ENCODE measurements at regions not wholly inside any gene's neighbourhood (a gene's known extent, or its start where the extent isn't known, plus 50 kb on each side); places are given as distances from the start of the nearest gene placed in this dataset.

DNA sequence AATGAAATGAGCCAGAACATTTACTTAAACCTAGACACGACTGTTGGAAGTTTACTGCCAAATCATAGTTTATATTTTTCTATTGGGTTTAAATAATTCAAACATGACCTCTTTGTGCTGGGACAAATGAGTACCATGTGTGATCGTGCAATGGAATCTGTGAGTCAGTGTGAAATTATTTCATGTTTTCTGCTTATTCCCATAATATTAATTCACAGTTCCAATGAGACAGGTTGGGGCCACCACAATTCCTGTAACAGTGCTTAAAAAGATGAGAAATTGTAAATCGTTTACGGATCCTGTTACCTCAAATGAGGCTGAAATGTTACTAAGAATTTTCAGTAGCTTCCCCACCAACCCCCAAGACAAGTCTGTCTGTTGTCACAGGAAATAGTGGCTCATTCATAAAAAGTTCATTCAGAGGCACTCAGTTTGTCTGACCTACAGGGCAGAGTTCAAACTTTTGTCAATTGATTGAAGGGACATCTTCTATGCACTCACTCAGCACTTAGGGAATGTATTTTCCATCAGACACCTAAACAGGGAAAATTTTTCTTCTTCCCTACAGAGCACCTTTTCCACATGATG lies 563.9 kb upstream of the ADAMTS16 start:
- DNase-seq (no peak), ATAC-seq (ENCODE audit: low FRiP score in 2 of 2) (peak in 1 of 2 donors; percentile 45)
- 53 to 60% methylated on average over 4 of the region's 4 CpGs for WGBS, 2 donors
- no peaks in the 10 kb centered on the region for H3K27me3 ChIP-seq
- H3K9me3 ChIP-seq: no peaks in the 10 kb centered on the region
- TF ChIP-seq, protein P1, sequence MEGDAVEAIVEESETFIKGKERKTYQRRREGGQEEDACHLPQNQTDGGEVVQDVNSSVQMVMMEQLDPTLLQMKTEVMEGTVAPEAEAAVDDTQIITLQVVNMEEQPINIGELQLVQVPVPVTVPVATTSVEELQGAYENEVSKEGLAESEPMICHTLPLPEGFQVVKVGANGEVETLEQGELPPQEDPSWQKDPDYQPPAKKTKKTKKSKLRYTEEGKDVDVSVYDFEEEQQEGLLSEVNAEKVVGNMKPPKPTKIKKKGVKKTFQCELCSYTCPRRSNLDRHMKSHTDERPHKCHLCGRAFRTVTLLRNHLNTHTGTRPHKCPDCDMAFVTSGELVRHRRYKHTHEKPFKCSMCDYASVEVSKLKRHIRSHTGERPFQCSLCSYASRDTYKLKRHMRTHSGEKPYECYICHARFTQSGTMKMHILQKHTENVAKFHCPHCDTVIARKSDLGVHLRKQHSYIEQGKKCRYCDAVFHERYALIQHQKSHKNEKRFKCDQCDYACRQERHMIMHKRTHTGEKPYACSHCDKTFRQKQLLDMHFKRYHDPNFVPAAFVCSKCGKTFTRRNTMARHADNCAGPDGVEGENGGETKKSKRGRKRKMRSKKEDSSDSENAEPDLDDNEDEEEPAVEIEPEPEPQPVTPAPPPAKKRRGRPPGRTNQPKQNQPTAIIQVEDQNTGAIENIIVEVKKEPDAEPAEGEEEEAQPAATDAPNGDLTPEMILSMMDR (IDR thresholded peaks at IDR 0.05): no peak
- no peak for TF ChIP-seq POLR2A (IDR thresholded peaks at IDR 0.05)
- no peak for TF ChIP-seq EP300 (IDR thresholded peaks at IDR 0.05)
- no peak overlapping the region for H3K4me3 ChIP-seq
- H3K36me3 ChIP-seq: no peaks in the 10 kb centered on the region
- H3K4me1 ChIP-seq: no peaks in the 10 kb centered on the region
- H3K27ac ChIP-seq: no peak overlapping the region

DNA sequence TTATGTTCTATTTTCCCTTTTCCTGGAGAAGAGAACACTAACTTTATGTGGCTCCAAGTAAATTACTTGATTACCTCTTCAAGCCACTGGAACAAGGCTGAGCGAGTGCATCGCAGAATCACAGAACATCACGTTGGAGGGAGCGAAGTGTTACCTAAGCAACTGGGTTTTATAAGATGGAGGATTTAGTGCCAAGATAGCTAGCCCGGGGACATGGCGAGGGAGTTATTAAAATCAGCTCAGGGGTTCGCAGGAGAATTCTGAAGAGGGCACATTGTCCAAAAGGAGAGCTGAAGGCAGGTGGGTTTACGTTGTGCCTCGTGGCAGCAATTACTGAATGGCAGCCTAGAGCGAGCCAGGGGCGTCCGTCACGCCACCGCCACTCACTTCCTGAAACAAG lies 563.2 kb upstream of the ADAMTS16 start:
- ATAC-seq (ENCODE audit: low FRiP score in 2 of 2) (no peak), DNase-seq (peak in 1 of 2 donors; percentile 29)
- no peak overlapping the region for H3K27ac ChIP-seq
- TF ChIP-seq EP300 (IDR thresholded peaks at IDR 0.05) (no peak), POLR2AphosphoS5 (IDR thresholded peaks at IDR 0.05) (no peak)
- H3K4me3 ChIP-seq: no peak overlapping the region
- no peaks in the 10 kb centered on the region for H3K36me3 ChIP-seq
- no peaks in the 10 kb centered on the region for H3K4me1 ChIP-seq
- no peaks in the 10 kb centered on the region for H3K9me3 ChIP-seq
- H3K27me3 ChIP-seq: no peaks in the 10 kb centered on the region
- WGBS, 2 donors: 71% methylated on average over 14 of the region's 14 CpGs

DNA sequence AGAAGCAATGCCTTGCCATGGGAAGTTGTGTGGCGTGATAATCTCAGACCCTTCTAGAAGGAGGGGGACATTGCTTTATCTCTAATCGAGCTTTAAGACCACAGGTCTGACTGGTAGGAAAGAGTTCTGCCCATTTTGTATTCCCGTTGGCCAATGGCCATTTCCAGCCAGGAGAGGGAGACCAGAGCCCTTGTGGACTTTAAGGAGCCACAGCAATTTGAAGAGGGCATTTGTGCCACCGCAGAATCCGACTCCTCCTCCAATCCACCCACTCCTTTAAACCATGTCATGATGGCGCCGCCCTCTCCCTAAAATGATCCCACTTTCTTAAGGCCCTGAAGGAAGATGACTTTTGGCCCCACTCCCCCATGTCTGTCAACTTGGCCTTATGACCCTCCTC lies 560.5 kb upstream of the ADAMTS16 start:
- DNase-seq (no peak), ATAC-seq (ENCODE audit: low FRiP score in 2 of 2) (no peak)
- H3K27me3 ChIP-seq: no peaks in the 10 kb centered on the region
- H3K4me3 ChIP-seq: no peak overlapping the region
- no peaks in the 10 kb centered on the region for H3K4me1 ChIP-seq
- no peaks in the 10 kb centered on the region for H3K36me3 ChIP-seq
- WGBS, 2 donors: 82 to 90% methylated on average over 7 of the region's 7 CpGs
- TF ChIP-seq POLR2A (IDR thresholded peaks at IDR 0.05) (no peak), EP300 (IDR thresholded peaks at IDR 0.05) (no peak), POLR2AphosphoS5 (IDR thresholded peaks at IDR 0.05) (no peak)
- TF ChIP-seq, protein P1 (IDR thresholded peaks at IDR 0.05): no peak
- H3K9me3 ChIP-seq: no peaks in the 10 kb centered on the region
- H3K27ac ChIP-seq: no peak overlapping the region

DNA sequence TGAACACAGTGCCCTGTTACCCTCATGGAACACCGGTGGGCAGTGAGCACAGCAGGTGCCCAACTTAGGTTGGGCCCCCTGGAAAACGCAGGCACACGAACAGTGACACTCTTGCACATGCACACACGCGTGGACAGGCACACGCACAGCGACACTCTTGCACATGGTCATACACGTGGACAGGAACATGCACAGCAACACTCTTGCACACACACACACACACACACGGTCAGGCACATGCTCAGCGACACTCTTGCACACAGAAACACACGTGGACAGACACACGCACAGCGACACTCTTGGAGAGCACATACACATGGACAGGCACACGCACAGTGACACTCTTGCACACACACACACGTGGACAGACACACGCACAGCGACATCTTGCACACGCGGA lies 559.4 kb upstream of the ADAMTS16 start:
- no peak for TF ChIP-seq POLR2A (IDR thresholded peaks at IDR 0.05)
- Histone ChIP-seq H3K4me1 (no peaks in the 10 kb centered on the region), H3K27ac (no peak overlapping the region), H3K27me3 (no peaks in the 10 kb centered on the region), H3K36me3 (no peaks in the 10 kb centered on the region), H3K4me3 (no peak overlapping the region), H3K9me3 (no peaks in the 10 kb centered on the region)
- DNase-seq (peak in 1 of 2 donors; percentile 31), ATAC-seq (ENCODE audit: low FRiP score in 2 of 2) (no peak)
- WGBS, 2 donors: 95 to 96% methylated on average over 13 to 19 of the region's 19 CpGs

DNA sequence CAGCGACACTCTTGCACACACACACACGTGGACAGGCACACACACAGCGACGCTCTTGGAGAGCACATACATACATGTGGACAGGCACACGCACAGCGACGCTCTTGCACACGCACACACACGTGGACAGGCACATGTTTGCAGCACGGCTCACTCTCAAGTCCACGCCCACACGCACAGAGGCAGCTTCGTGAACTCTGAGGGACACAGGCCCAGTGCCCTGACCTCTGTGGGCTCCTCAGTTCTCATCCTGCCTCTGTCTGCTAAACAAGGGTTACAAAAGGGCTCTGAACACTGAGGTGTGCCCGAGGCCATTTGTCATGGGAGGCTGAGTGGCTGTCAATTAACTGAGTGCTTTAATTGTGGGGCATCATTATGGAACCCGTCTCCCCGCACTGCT lies 558.8 kb upstream of the ADAMTS16 start:
- TF ChIP-seq POLR2A (IDR thresholded peaks at IDR 0.05) (no peak), EP300 (IDR thresholded peaks at IDR 0.05) (no peak)
- Histone ChIP-seq H3K4me1 (no peaks in the 10 kb centered on the region), H3K27ac (no peak overlapping the region), H3K36me3 (no peaks in the 10 kb centered on the region), H3K4me3 (no peak overlapping the region), H3K9me3 (no peaks in the 10 kb centered on the region), H3K27me3 (no peaks in the 10 kb centered on the region)
- 89 to 92% methylated on average over 13 to 16 of the region's 16 CpGs for WGBS, 2 donors
- ATAC-seq (ENCODE audit: low FRiP score in 2 of 2) (no peak), DNase-seq (no peak)

DNA sequence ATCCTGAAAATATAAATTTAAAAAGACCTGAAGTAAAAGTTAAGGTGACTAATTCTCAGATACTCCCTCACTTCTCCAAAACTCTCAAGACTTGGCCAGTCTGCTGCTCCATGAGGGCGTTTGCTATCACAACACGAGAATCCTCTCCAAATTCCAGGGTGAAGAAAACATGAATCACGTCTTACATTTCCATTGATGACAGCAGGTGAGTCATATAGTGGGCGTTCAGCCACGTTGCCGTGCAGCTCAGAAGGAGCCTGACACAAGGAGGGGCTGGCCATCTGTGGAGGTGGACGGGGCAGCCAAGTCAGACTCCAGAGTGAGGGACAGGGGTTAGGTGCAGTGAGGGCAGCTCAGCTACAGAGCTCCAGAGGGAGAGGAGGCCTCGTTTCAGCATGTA lies 555.1 kb upstream of the ADAMTS16 start:
- ATAC-seq (ENCODE audit: low FRiP score in 2 of 2) (peak in 1 of 2 donors; percentile 66), DNase-seq (peak in 1 of 2 donors; percentile 6)
- H3K27me3 ChIP-seq: no peaks in the 10 kb centered on the region
- H3K4me1 ChIP-seq: no peaks in the 10 kb centered on the region
- TF ChIP-seq, protein P1 (IDR thresholded peaks at IDR 0.05): no peak
- WGBS, 2 donors: 59 to 77% methylated on average over 8 of the region's 8 CpGs
- no peak overlapping the region for H3K27ac ChIP-seq
- H3K9me3 ChIP-seq: no peaks in the 10 kb centered on the region
- H3K4me3 ChIP-seq: no peak overlapping the region
- H3K36me3 ChIP-seq: no peaks in the 10 kb centered on the region
